Astrocyte (in vitro differentiated cells and primary cell): ENCODE measurements at regions not wholly inside any gene's neighbourhood (a gene's known extent, or its start where the extent isn't known, plus 50 kb on each side); places are given as distances from the start of the nearest gene placed in this dataset.

Experiments used
- EZH2 ChIP-seq: IDR thresholded peaks from 2 replicates; pipeline ENCODE4 v1.6.1; 2012; ENCODE audit warnings: mild to moderate bottlenecking, low read length, inconsistent platforms; ENCODE audit not compliant: insufficient read depth
- TF ChIP-seq, protein P1 (sequence below): IDR thresholded peaks from 2 replicates; pipeline ENCODE4 v1.5.1; 2011; ENCODE audit warnings: low read depth, mild to moderate bottlenecking, inconsistent platforms, low read length, moderate library complexity; ENCODE audit not compliant: insufficient read depth

GRCh38 chr4:147325571-147325981, 155.3 kb upstream of the EDNRA start:
- TF ChIP-seq, protein P1, sequence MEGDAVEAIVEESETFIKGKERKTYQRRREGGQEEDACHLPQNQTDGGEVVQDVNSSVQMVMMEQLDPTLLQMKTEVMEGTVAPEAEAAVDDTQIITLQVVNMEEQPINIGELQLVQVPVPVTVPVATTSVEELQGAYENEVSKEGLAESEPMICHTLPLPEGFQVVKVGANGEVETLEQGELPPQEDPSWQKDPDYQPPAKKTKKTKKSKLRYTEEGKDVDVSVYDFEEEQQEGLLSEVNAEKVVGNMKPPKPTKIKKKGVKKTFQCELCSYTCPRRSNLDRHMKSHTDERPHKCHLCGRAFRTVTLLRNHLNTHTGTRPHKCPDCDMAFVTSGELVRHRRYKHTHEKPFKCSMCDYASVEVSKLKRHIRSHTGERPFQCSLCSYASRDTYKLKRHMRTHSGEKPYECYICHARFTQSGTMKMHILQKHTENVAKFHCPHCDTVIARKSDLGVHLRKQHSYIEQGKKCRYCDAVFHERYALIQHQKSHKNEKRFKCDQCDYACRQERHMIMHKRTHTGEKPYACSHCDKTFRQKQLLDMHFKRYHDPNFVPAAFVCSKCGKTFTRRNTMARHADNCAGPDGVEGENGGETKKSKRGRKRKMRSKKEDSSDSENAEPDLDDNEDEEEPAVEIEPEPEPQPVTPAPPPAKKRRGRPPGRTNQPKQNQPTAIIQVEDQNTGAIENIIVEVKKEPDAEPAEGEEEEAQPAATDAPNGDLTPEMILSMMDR: no peak
- no peak for TF ChIP-seq EZH2
